HFF-Myc (cell line): ENCODE measurements at regions not wholly inside any gene's neighbourhood (a gene's known extent, or its start where the extent isn't known, plus 50 kb on each side); places are given as distances from the start of the nearest gene placed in this dataset.

Source experiments
- DNase-seq: peaks from one replicate; pipeline ENCODE4 v3.0.0-alpha.2; 2011; ENCODE audit warnings: low read depth; ENCODE audit errors: extremely low read depth
- H3K4me3 ChIP-seq: replicated peaks from 2 replicates; pipeline ENCODE4 v1.5.1; 2011; ENCODE audit warnings: low read depth, mild to moderate bottlenecking, control low read depth, low read length
- TF ChIP-seq, protein P1 (sequence below): IDR thresholded peaks from 2 replicates; pipeline ENCODE4 v1.5.1; 2012; ENCODE audit warnings: mild to moderate bottlenecking, low read depth, low read length, control low read depth; ENCODE audit errors: missing control alignments

- H3K4me3 ChIP-seq, result no peak overlapping the region
- DNase-seq, result no peak
- TF ChIP-seq, protein P1, sequence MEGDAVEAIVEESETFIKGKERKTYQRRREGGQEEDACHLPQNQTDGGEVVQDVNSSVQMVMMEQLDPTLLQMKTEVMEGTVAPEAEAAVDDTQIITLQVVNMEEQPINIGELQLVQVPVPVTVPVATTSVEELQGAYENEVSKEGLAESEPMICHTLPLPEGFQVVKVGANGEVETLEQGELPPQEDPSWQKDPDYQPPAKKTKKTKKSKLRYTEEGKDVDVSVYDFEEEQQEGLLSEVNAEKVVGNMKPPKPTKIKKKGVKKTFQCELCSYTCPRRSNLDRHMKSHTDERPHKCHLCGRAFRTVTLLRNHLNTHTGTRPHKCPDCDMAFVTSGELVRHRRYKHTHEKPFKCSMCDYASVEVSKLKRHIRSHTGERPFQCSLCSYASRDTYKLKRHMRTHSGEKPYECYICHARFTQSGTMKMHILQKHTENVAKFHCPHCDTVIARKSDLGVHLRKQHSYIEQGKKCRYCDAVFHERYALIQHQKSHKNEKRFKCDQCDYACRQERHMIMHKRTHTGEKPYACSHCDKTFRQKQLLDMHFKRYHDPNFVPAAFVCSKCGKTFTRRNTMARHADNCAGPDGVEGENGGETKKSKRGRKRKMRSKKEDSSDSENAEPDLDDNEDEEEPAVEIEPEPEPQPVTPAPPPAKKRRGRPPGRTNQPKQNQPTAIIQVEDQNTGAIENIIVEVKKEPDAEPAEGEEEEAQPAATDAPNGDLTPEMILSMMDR, result no peak
Measured at GRCh38 chr12:67450441-67450840, 181.3 kb downstream of the CAND1 start.

GRCh38 chr12:67451206-67451605 is 182.0 kb downstream of the CAND1 start:
- H3K4me3 ChIP-seq, result no peak overlapping the region
- DNase-seq, result no peak
- TF ChIP-seq, protein P1, result no peak

- TF ChIP-seq, protein P1, result no peak
- DNase-seq, result no peak
- H3K4me3 ChIP-seq, result no peak overlapping the region
Measured at GRCh38 chr12:67452119-67452805, 183.1 kb downstream of the CAND1 start.

- DNase-seq, result no peak
- no peak overlapping the region for H3K4me3 ChIP-seq
- TF ChIP-seq, protein P1, result no peak
Measured at GRCh38 chr12:67453191-67453590, 184.0 kb downstream of the CAND1 start.

DNA sequence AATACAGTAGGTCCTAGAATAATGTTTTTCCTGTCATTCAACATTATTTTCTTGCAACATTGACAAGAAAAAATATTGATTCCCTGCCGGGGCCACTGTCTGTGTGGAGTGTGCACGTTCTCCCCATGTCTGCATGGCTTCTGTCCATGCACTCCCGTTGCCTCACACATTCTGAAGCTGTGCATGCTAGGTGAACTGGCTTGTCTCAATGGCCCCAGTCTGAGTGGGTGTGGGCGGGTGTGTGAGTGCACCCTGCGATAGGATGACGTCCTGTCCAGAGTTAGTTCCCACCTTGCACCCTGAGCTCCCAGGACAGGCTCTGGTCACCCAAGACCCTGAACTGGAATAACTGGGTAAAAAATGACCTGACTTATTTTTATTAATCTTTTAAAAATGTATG is 186.1 kb downstream of the CAND1 start:
- TF ChIP-seq, protein P1, result no peak
- no peak for DNase-seq
- H3K4me3 ChIP-seq, result no peak overlapping the region

DNA sequence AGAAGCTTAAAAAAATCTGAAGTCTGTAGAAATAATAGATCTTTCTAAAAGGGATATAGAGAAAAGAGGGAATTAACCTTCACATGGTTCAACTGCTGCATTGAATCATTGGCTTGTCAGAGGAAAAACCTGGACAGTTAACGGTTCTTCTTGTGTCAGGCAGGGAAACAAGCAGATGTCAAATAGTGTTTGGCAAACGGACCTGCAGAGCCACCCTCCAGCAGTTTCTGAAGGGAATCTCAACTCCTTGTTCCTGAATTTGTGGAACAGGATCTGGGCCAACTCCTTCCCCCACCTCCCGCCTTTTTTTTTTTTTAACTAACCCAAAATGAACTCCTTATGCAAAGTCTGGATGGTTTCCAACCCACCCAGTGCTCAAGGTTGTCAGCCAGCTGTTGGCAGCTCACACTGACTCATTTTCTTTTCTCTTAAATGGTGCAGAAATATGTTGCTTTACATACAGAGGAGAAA is 187.3 kb downstream of the CAND1 start:
- H3K4me3 ChIP-seq, result no peak overlapping the region
- peak; percentile 88 for DNase-seq
- TF ChIP-seq, protein P1, result no peak

DNA sequence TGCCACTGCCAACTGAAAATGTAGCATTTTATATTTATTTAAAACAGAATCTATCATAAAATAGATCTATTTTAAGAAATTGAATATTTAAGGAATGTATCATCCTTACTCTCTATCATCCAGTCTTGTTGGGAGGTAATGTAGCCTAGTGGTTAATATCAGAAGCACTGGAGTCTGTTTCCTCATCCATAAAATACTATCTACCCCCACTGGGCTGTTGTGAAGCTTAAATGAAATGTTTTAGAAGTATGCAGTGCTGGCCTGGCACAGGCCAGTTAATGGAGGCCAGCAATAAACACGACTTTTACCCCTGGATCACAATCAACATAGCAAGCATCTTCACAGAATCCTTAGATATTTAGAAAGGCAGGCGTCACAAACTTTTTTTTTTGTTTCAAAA is 188.0 kb downstream of the CAND1 start:
- no peak for DNase-seq
- no peak overlapping the region for H3K4me3 ChIP-seq
- TF ChIP-seq, protein P1, result no peak
